K562 (cell line): ENCODE measurements at regions not wholly inside any gene's neighbourhood (a gene's known extent, or its start where the extent isn't known, plus 50 kb on each side); places are given as distances from the start of the nearest gene placed in this dataset.

Experiments
- ATAC-seq: fragments of 200-7000 bp; cut with Tn5 transposase; 3 replicates; pipeline ENCODE4 v1.9.1; 2020; ENCODE audit warnings: moderate library complexity
- BruUV-seq: library from RNA; stranded (reverse); fragments of 400-500 nt; replicated peaks from 2 replicates; lab custom pipeline; 2021; lab: Mats Ljungman, UMichigan
- CTCF ChIA-PET: fragments of 300-600 bp; formaldehyde crosslinking; extraction: SDS; loops from one replicate; lab custom pipeline; 2021; ENCODE audit warnings: low intra/inter-chr PET ratio; lab: Yijun Ruan, JAX
- POLR2A ChIA-PET: fragments of 300-600, 350-650 bp; sonication (Branson Sonifier 250); formaldehyde crosslinking; extraction: SDS; loops from one replicate; lab custom pipeline; 2021; ENCODE audit warnings: antibody characterized with exemption, inconsistent platforms; lab: Yijun Ruan, JAX
- DNase-seq, 4 experiments: peaks; one replicate each; pipeline versions ENCODE4 v3.0.0 to v3.0.0-alpha.2; 2011 to 2018; ENCODE audit warnings: low spot score in 3 of 4, mixed read lengths in 3 of 4; ENCODE audit errors: extremely low read depth in 1 of 4
- FAIRE-seq: peaks from 2 replicates; lab custom pipeline; 2011; peaks lifted over from hg19 to GRCh38; lab: Jason Lieb, UNC
- H2AFZ ChIP-seq: 2 replicates; pipeline ENCODE4 v1.6.0; 2011; ENCODE audit warnings: low read depth, low read length, control low read depth, inconsistent platforms
- H3K27ac ChIP-seq: fragments of 200-600 bp; 3 replicates; pipeline ENCODE4 v1.8.0; 2011; ENCODE audit warnings: low read depth, mild to moderate bottlenecking, control low read depth, inconsistent platforms, low read length, moderate library complexity, mixed read lengths; ENCODE audit errors: extremely low read depth
- H3K27me3 ChIP-seq, 2 experiments: fragments of 300-600 bp in 1 of 2; 2 replicates in 1 of 2; 3 replicates in 1 of 2; pipeline versions ENCODE4 v1.6.0 to v1.8.0; 2011; ENCODE audit warnings: inconsistent platforms in 2 of 2, low read length in 2 of 2, mild to moderate bottlenecking in 1 of 2, mixed read lengths in 1 of 2, moderate library complexity in 1 of 2; ENCODE audit not compliant: control insufficient read depth in 2 of 2, insufficient read depth in 2 of 2
- H3K36me3 ChIP-seq: fragments of 300-600 bp; 3 replicates; pipeline ENCODE4 v1.8.0; 2011; ENCODE audit warnings: mild to moderate bottlenecking, low read length, inconsistent platforms; ENCODE audit not compliant: control insufficient read depth, insufficient read depth
- H3K4me1 ChIP-seq, 2 experiments: fragments of 200-600 bp in 1 of 2; replicated peaks in 1 of 2; 2 replicates in 1 of 2; 3 replicates in 1 of 2; pipeline versions ENCODE4 v1.5.1 to v1.8.0; 2011; ENCODE audit warnings: inconsistent platforms in 2 of 2, low read length in 2 of 2, mild to moderate bottlenecking in 1 of 2, mixed read lengths in 1 of 2, moderate library complexity in 1 of 2; ENCODE audit not compliant: control insufficient read depth in 2 of 2, insufficient read depth in 2 of 2
- H3K4me2 ChIP-seq: 2 replicates; pipeline ENCODE4 v1.6.1; 2011; ENCODE audit warnings: low read length, control low read depth, inconsistent platforms, mixed read lengths; ENCODE audit not compliant: insufficient read depth
- H3K4me3 ChIP-seq: fragments of 200-600 bp; sonication (generic), shearing (Covaris generic); 2 replicates; pipeline ENCODE4 v1.5.1; 2016; ENCODE audit warnings: control low read depth, inconsistent platforms
- H3K79me2 ChIP-seq: fragments of 200-600 bp; 3 replicates; pipeline ENCODE4 v1.8.0; 2011; ENCODE audit warnings: low read length, inconsistent platforms; ENCODE audit not compliant: control insufficient read depth, insufficient read depth
- H3K9ac ChIP-seq, 2 experiments: 2 replicates each; pipeline versions ENCODE4 v1.6.0 to v1.6.1; 2011; ENCODE audit warnings: low read depth in 2 of 2, low read length in 2 of 2, control low read depth in 1 of 2, inconsistent platforms in 1 of 2, mild to moderate bottlenecking in 1 of 2, mixed read lengths in 1 of 2; ENCODE audit not compliant: insufficient read depth in 1 of 2
- H3K9me1 ChIP-seq: one replicate; pipeline ENCODE4 v1.6.0; 2011; ENCODE audit warnings: inconsistent platforms, mild to moderate bottlenecking, low read length, moderate library complexity; ENCODE audit not compliant: control insufficient read depth, insufficient read depth
- H3K9me3 ChIP-seq: replicated peaks from 2 replicates; pipeline ENCODE4 v1.5.1; 2011; ENCODE audit warnings: low read depth, low read length, inconsistent platforms; ENCODE audit not compliant: control insufficient read depth, insufficient read depth
- H4K20me1 ChIP-seq: replicated peaks from 2 replicates; pipeline ENCODE4 v1.6.1; 2011; ENCODE audit warnings: low read length, inconsistent platforms, mixed read lengths; ENCODE audit not compliant: control insufficient read depth, insufficient read depth
- CHCHD3 ChIP-seq: fragments of 250-450 bp; sonication (Bioruptor Pico); IDR thresholded peaks from 2 replicates; pipeline ENCODE4 v2.1.2; 2022; ENCODE audit warnings: mild to moderate bottlenecking
- HEY1 ChIP-seq: fragments of 250-450 bp; sonication (Bioruptor Pico); IDR thresholded peaks from 2 replicates; pipeline ENCODE4 v1.5.0; 2020; ENCODE audit warnings: mild to moderate bottlenecking, moderate library complexity, borderline replicate concordance
- NCOA6 ChIP-seq: fragments of 450-650 bp; IDR thresholded peaks from 2 replicates; pipeline ENCODE4 v1.6.1; 2017; ENCODE audit warnings: mild to moderate bottlenecking
- PML ChIP-seq: IDR thresholded peaks from 2 replicates; pipeline ENCODE4 v1.6.1; 2012; ENCODE audit warnings: low read length, inconsistent platforms
- RFX1 ChIP-seq: fragments of 450-650 bp; IDR thresholded peaks from 2 replicates; pipeline ENCODE4 v1.6.1; 2016; ENCODE audit warnings: mild to moderate bottlenecking, moderate library complexity
- SMARCB1 ChIP-seq: IDR thresholded peaks from 2 replicates; pipeline ENCODE4 v1.6.1; 2011; ENCODE audit warnings: improper control_type of control experiment, low read depth; ENCODE audit not compliant: insufficient read length
- TAF15 ChIP-seq: fragments of 200-400 bp; formaldehyde crosslinking; IDR thresholded peaks from 2 replicates; pipeline ENCODE4 v1.6.1; 2017; ENCODE audit warnings: mild to moderate bottlenecking, low read depth, low read length, moderate library complexity
- TEAD4 ChIP-seq, 2 experiments: sonication (generic) in 1 of 2; formaldehyde crosslinking in 1 of 2; IDR thresholded peaks; 2 replicates each; pipeline versions ENCODE4 v1.6.1 to v1.8.0; 2012 to 2022; ENCODE audit warnings: borderline replicate concordance in 1 of 2, inconsistent platforms in 1 of 2, low read length in 1 of 2, mild to moderate bottlenecking in 1 of 2, missing genetic modification reagents in 1 of 2
- WGBS: fragments of 100-300 bp; shearing (Covaris generic); methylation state at CpG from one replicate; pipeline ENCODE4 v1.1.6; 2016; ENCODE audit warnings: low coverage, mixed read lengths; ENCODE audit not compliant: insufficient coverage; ENCODE audit errors: missing lambda C conversion rate; 5-methylcytosine and 5-hydroxymethylcytosine counted together
- in situ Hi-C: fragments of 300-500 bp; cut with MboI; formaldehyde crosslinking; loops from 4 replicates; pipeline ENCODE4 v1.15.0; 2018; ENCODE audit warnings: inconsistent platforms, mixed read lengths
- intact Hi-C: fragments of 100-400 bp; cut with micrococcal nuclease; formaldehyde crosslinking; loops from 2 replicates; pipeline ENCODE4 v1.14.2; 2022
- TF ChIP-seq, protein P1 (sequence below): fragments of 250-450 bp; sonication (Bioruptor Pico); IDR thresholded peaks from 2 replicates; pipeline ENCODE4 v1.4.0; 2020
- TF ChIP-seq, protein P2 (sequence below): sonication (generic); formaldehyde crosslinking; IDR thresholded peaks from 2 replicates; pipeline ENCODE4 v1.8.0; 2022; ENCODE audit warnings: missing genetic modification reagents, mild to moderate bottlenecking, borderline replicate concordance
- TF ChIP-seq, protein P3 (sequence below): fragments of 450-650 bp; IDR thresholded peaks from 2 replicates; pipeline ENCODE4 v1.6.1; 2018; ENCODE audit warnings: mild to moderate bottlenecking, low read depth; ENCODE audit not compliant: partially characterized antibody

DNA sequence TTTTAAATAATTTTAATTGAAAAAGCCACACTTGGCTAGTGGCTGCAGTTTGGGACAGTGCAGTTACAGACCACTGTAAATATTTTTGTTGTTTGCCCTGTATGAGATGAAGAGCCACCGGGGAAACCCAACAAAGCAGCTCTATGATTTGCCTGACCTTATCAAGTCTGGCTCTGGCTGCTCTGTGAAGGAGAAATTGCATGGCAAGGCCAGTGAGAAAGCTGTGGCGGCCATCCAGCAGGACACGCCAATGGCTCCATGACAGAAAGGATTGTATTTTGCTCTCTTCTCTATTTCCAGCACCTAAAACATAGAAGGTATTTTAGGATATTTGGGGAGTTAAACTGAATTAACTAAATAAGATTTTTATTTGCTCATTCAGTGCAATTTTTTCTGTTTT is 330.0 kb upstream of the DYNLRB2 start:
- ChIA-PET POLR2A (no interaction called here), CTCF (no interaction called here)
- Histone ChIP-seq H4K20me1 (no peaks in the 10 kb centered on the region), H3K27me3 (no peaks in the 10 kb centered on the region), H3K4me1 (no peaks in the 10 kb centered on the region), H3K4me2 (no peak overlapping the region), H3K79me2 (no peaks in the 10 kb centered on the region), H3K9me1 (no peaks in the 10 kb centered on the region), H3K4me3 (no peak overlapping the region), H2AFZ (no peak overlapping the region), H3K36me3 (no peaks in the 10 kb centered on the region), H3K27ac (no peak overlapping the region), H3K9ac (no peak overlapping the region), H3K9me3 (no peaks in the 10 kb centered on the region)
- in situ Hi-C loops (no loop called here), intact Hi-C loops (no loop called here)
- no peak for TF ChIP-seq RFX1
- TF ChIP-seq TEAD4 (IDR thresholded peaks at IDR 0.05; ENCODE audit: low read length) = no peak
- TF ChIP-seq TEAD4 (CRISPR knock-in tag; IDR thresholded peaks at IDR 0.05; ENCODE audit: borderline replicate concordance) = no peak
- TF ChIP-seq, protein P1, sequence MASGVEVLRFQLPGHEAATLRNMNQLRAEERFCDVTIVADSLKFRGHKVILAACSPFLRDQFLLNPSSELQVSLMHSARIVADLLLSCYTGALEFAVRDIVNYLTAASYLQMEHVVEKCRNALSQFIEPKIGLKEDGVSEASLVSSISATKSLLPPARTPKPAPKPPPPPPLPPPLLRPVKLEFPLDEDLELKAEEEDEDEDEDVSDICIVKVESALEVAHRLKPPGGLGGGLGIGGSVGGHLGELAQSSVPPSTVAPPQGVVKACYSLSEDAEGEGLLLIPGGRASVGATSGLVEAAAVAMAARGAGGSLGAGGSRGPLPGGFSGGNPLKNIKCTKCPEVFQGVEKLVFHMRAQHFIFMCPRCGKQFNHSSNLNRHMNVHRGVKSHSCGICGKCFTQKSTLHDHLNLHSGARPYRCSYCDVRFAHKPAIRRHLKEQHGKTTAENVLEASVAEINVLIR (CRISPR knock-in tag) = no peak
- TF ChIP-seq, protein P2, sequence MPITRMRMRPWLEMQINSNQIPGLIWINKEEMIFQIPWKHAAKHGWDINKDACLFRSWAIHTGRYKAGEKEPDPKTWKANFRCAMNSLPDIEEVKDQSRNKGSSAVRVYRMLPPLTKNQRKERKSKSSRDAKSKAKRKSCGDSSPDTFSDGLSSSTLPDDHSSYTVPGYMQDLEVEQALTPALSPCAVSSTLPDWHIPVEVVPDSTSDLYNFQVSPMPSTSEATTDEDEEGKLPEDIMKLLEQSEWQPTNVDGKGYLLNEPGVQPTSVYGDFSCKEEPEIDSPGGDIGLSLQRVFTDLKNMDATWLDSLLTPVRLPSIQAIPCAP (CRISPR knock-in tag) = no peak
- TF ChIP-seq, protein P3, sequence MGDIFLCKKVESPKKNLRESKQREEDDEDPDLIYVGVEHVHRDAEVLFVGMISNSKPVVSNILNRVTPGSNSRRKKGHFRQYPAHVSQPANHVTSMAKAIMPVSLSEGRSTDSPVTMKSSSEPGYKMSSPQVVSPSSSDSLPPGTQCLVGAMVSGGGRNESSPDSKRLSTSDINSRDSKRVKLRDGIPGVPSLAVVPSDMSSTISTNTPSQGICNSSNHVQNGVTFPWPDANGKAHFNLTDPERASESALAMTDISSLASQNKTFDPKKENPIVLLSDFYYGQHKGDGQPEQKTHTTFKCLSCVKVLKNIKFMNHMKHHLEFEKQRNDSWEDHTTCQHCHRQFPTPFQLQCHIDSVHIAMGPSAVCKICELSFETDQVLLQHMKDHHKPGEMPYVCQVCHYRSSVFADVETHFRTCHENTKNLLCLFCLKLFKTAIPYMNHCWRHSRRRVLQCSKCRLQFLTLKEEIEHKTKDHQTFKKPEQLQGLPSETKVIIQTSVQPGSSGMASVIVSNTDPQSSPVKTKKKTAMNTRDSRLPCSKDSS = no peak
- TF ChIP-seq CHCHD3 = no peak
- TF ChIP-seq HEY1 (CRISPR knock-in tag) = no peak
- TF ChIP-seq TAF15 = no peak
- TF ChIP-seq PML = no peak
- TF ChIP-seq SMARCB1 = no peak
- no peak for TF ChIP-seq NCOA6
- no peak for FAIRE-seq
- BruUV-seq = no TSS peak
- ATAC-seq = no peak
- DNase-seq = no peak
- WGBS = 0% methylated on average over 3 of the region's 3 CpGs
